GM12878 (cell line): ENCODE measurements at regions not wholly inside any gene's neighbourhood (a gene's known extent, or its start where the extent isn't known, plus 50 kb on each side); places are given as distances from the start of the nearest gene placed in this dataset.

Experiments used
- ATAC-seq: fragments of 200-7000 bp; cut with Tn5 transposase; 3 replicates; pipeline ENCODE4 v1.9.1; 2020; ENCODE audit warnings: mild to moderate bottlenecking, moderate library complexity
- BruUV-seq: library from RNA; stranded (reverse); fragments of 400-500 nt; replicated peaks from 2 replicates; lab custom pipeline; 2021; lab: Mats Ljungman, UMichigan
- CTCF ChIA-PET: fragments of 300-600 bp; sonication (Branson Sonifier 250); formaldehyde crosslinking; extraction: SDS; loops from one replicate; lab custom pipeline; 2021; ENCODE audit warnings: inconsistent platforms; lab: Yijun Ruan, JAX
- POLR2A ChIA-PET: fragments of 350-600 bp; formaldehyde crosslinking; extraction: SDS; loops from one replicate; lab custom pipeline; 2021; ENCODE audit warnings: inconsistent platforms; lab: Charles Lee
- RAD21 ChIA-PET: fragments of 300-600 bp; sonication (Branson Sonifier 250); formaldehyde crosslinking; loops from one replicate; lab custom pipeline; 2023; ENCODE audit warnings: antibody characterized with exemption; ENCODE audit not compliant: unreplicated experiment; lab: Charles Lee
- SMC1A ChIA-PET: fragments of 300-600 bp; sonication (Branson Sonifier 250); formaldehyde crosslinking; loops from one replicate; lab custom pipeline; 2023; ENCODE audit not compliant: unreplicated experiment, uncharacterized antibody; lab: Charles Lee
- DNase-seq: peaks from one replicate; pipeline ENCODE4 v3.0.0-alpha.2; 2011; ENCODE audit warnings: low read depth, low spot score
- FAIRE-seq: peaks from 3 replicates; lab custom pipeline; 2011; peaks lifted over from hg19 to GRCh38; lab: Jason Lieb, UNC
- H2AFZ ChIP-seq: 2 replicates; pipeline ENCODE4 v1.6.0; 2011; ENCODE audit warnings: low read depth, low read length, control low read depth; ENCODE audit not compliant: control insufficient read depth
- H3K27ac ChIP-seq: 2 replicates; pipeline ENCODE4 v1.5.1; 2011; ENCODE audit warnings: control low read depth; ENCODE audit not compliant: control insufficient read depth, insufficient read depth
- H3K27me3 ChIP-seq, 2 experiments: replicated peaks in 1 of 2; 2 replicates each; pipeline versions ENCODE4 v1.6.0 to v1.6.1; 2011; ENCODE audit warnings: low read length in 1 of 2; ENCODE audit not compliant: control insufficient read depth in 2 of 2, insufficient read depth in 2 of 2
- H3K36me3 ChIP-seq, 2 experiments: 2 replicates each; pipeline ENCODE4 v1.5.1; 2011; ENCODE audit warnings: low read length in 1 of 2; ENCODE audit not compliant: control insufficient read depth in 2 of 2, insufficient read depth in 2 of 2
- H3K4me1 ChIP-seq: 2 replicates; pipeline ENCODE4 v1.6.1; 2011; ENCODE audit warnings: mild to moderate bottlenecking, low read length, moderate library complexity, mixed read lengths; ENCODE audit not compliant: control insufficient read depth, insufficient read depth
- H3K4me2 ChIP-seq: 2 replicates; pipeline ENCODE4 v1.6.0; 2011; ENCODE audit warnings: control low read depth; ENCODE audit not compliant: control insufficient read depth, insufficient read depth
- H3K4me3 ChIP-seq: fragments of 200-600 bp; sonication (generic); 2 replicates; pipeline ENCODE4 v1.5.1; 2016
- H3K79me2 ChIP-seq: 2 replicates; pipeline ENCODE4 v1.6.0; 2011; ENCODE audit warnings: low read length; ENCODE audit not compliant: control insufficient read depth, insufficient read depth
- H3K9ac ChIP-seq: 2 replicates; pipeline ENCODE4 v1.8.0; 2011; ENCODE audit warnings: low read length, control low read depth, mixed read lengths; ENCODE audit not compliant: control insufficient read depth, insufficient read depth
- H3K9me3 ChIP-seq: replicated peaks from 3 replicates; pipeline ENCODE4 v1.5.1; 2011; ENCODE audit warnings: mild to moderate bottlenecking, low read length; ENCODE audit not compliant: control insufficient read depth, insufficient read depth
- H4K20me1 ChIP-seq: 2 replicates; pipeline ENCODE4 v1.6.0; 2011; ENCODE audit not compliant: control insufficient read depth, insufficient read depth
- ATF7 ChIP-seq: fragments of 450-650 bp; IDR thresholded peaks from 2 replicates; pipeline ENCODE4 v1.6.1; 2016; ENCODE audit warnings: low read depth, mild to moderate bottlenecking
- CBX5 ChIP-seq: sonication (generic); IDR thresholded peaks from 2 replicates; pipeline ENCODE4 v1.6.1; 2016; ENCODE audit warnings: low read depth, moderate library complexity, mild to moderate bottlenecking, inconsistent platforms
- CREM ChIP-seq: IDR thresholded peaks from 2 replicates; pipeline ENCODE4 v1.6.1; 2014; ENCODE audit warnings: antibody characterized with exemption, low read depth
- EZH2 ChIP-seq: IDR thresholded peaks from 2 replicates; pipeline ENCODE4 v1.6.1; 2012; ENCODE audit warnings: low read depth, mild to moderate bottlenecking, control low read depth, inconsistent platforms, low read length, borderline replicate concordance; ENCODE audit not compliant: control insufficient read depth
- FOXM1 ChIP-seq: IDR thresholded peaks from 2 replicates; pipeline ENCODE4 v1.6.1; 2012; ENCODE audit warnings: low read depth, mild to moderate bottlenecking, inconsistent platforms, low read length, moderate library complexity
- GABPA ChIP-seq: IDR thresholded peaks from 2 replicates; pipeline ENCODE4 v1.6.1; 2014; ENCODE audit warnings: antibody characterized with exemption, low read depth, mild to moderate bottlenecking, inconsistent platforms
- IKZF2 ChIP-seq, 2 experiments: fragments of 450-650 bp; IDR thresholded peaks; 2 replicates each; pipeline ENCODE4 v1.6.1; 2017; ENCODE audit warnings: mild to moderate bottlenecking in 2 of 2, moderate library complexity in 2 of 2
- JUNB ChIP-seq: IDR thresholded peaks from 2 replicates; pipeline ENCODE4 v1.6.1; 2016; ENCODE audit warnings: antibody characterized with exemption, mild to moderate bottlenecking
- NFIC ChIP-seq: IDR thresholded peaks from 2 replicates; pipeline ENCODE4 v1.6.1; 2012; ENCODE audit warnings: low read depth, mild to moderate bottlenecking, inconsistent platforms, low read length, moderate library complexity
- NFYB ChIP-seq: IDR thresholded peaks from 2 replicates; pipeline ENCODE4 v1.6.1; 2011; ENCODE audit warnings: low read depth, mild to moderate bottlenecking, low read length, improper control_type of control experiment, moderate library complexity; ENCODE audit not compliant: insufficient read depth
- RAD51 ChIP-seq: fragments of 450-650 bp; IDR thresholded peaks from 2 replicates; pipeline ENCODE4 v1.6.1; 2016; ENCODE audit warnings: moderate library complexity, mild to moderate bottlenecking, inconsistent platforms
- RFX5 ChIP-seq: IDR thresholded peaks from 2 replicates; pipeline ENCODE4 v1.6.1; 2011; ENCODE audit warnings: low read depth, low read length, improper control_type of control experiment
- RUNX3 ChIP-seq: IDR thresholded peaks from 2 replicates; pipeline ENCODE4 v1.6.1; 2012; ENCODE audit warnings: low read length, inconsistent platforms
- SMC3 ChIP-seq: IDR thresholded peaks from 2 replicates; pipeline ENCODE4 v1.6.1; 2011; ENCODE audit warnings: low read length, improper control_type of control experiment, borderline replicate concordance
- STAT1 ChIP-seq: fragments of 450-650 bp; conservative IDR thresholded peaks from 2 replicates; pipeline ENCODE4 v1.6.1; 2014; ENCODE audit warnings: antibody characterized with exemption, mild to moderate bottlenecking
- STAT3 ChIP-seq: IDR thresholded peaks from 2 replicates; pipeline ENCODE4 v1.6.1; 2011; ENCODE audit warnings: low read depth, low read length, improper control_type of control experiment
- SUPT20H ChIP-seq: IDR thresholded peaks from 2 replicates; pipeline ENCODE4 v1.6.1; 2011; ENCODE audit warnings: low read depth, mild to moderate bottlenecking, low read length, moderate library complexity, borderline replicate concordance; ENCODE audit not compliant: control insufficient read depth
- SUZ12 ChIP-seq: fragments of 200-600 bp; sonication (generic); IDR thresholded peaks from one replicate; pipeline ENCODE4 v1.6.1; 2018; ENCODE audit warnings: antibody characterized with exemption, mild to moderate bottlenecking; ENCODE audit not compliant: unreplicated experiment
- TBL1XR1 ChIP-seq: IDR thresholded peaks from 2 replicates; pipeline ENCODE4 v1.6.1; 2012; ENCODE audit warnings: low read depth, low read length, improper control_type of control experiment
- TCF12 ChIP-seq: IDR thresholded peaks from 2 replicates; pipeline ENCODE4 v1.6.1; 2011; ENCODE audit warnings: low read depth, mild to moderate bottlenecking, low read length
- TCF7 ChIP-seq: IDR thresholded peaks from 2 replicates; pipeline ENCODE4 v1.6.1; 2014; ENCODE audit warnings: antibody characterized with exemption, borderline replicate concordance
- YY1 ChIP-seq: IDR thresholded peaks from 2 replicates; pipeline ENCODE4 v1.6.1; 2011; ENCODE audit warnings: low read depth, mild to moderate bottlenecking, low read length
- ZBTB33 ChIP-seq: fragments of 450-650 bp; IDR thresholded peaks from 2 replicates; pipeline ENCODE4 v1.6.1; 2017; ENCODE audit warnings: mild to moderate bottlenecking
- ZNF384 ChIP-seq: IDR thresholded peaks from 2 replicates; pipeline ENCODE4 v1.6.1; 2012; ENCODE audit warnings: low read depth, mild to moderate bottlenecking, low read length, improper control_type of control experiment, borderline replicate concordance
- in situ Hi-C: fragments of 300-500 bp; cut with MboI; formaldehyde crosslinking; loops from 9 replicates; pipeline ENCODE4 v1.14.3; 2018; ENCODE audit warnings: mixed read lengths
- intact Hi-C: fragments of 100-400 bp; cut with micrococcal nuclease; formaldehyde crosslinking; loops from one replicate; pipeline ENCODE4 v1.14.2; 2022; ENCODE audit not compliant: unreplicated experiment

GRCh38 chr5:97888439-97888838 is 705.4 kb upstream of the RIOK2 start (continued):
- TF ChIP-seq ATF7: peak; percentile 76
- no peak for TF ChIP-seq STAT3
- no peak for TF ChIP-seq TBL1XR1
- TF ChIP-seq STAT1: no peak
- no peak for TF ChIP-seq YY1
- TF ChIP-seq SMC3: no peak
- no peak for TF ChIP-seq GABPA
- TF ChIP-seq RAD51: no peak
- peak; percentile 31; the same call in 1 of the 2 replicates for TF ChIP-seq FOXM1
- no peak for TF ChIP-seq SUPT20H
- 0 out of 2 replicates have a peak, but pooled peaks have one; percentile 54 for TF ChIP-seq NFIC
- no peak for TF ChIP-seq EZH2
- no peak for TF ChIP-seq CBX5
- TF ChIP-seq NFYB: no peak
- TF ChIP-seq SUZ12: no peak
- TF ChIP-seq, all 136 proteins: peak for 20

- ChIA-PET RAD21 (no interaction called here), SMC1A (interaction anchor here (1.1 to 1.5 kb wide), 4 partner anchors 9 to 320 kb away, joined by 3 to 4 read pairs (median 4); no protein-coding TSS in a partner anchor), POLR2A (no interaction called here), CTCF (no interaction called here)
- Histone ChIP-seq H3K27me3 (no peaks in the 10 kb centered on the region), H3K4me2 (no peak overlapping the region), H3K4me1 (no peaks in the 10 kb centered on the region), H3K9me3 (no peaks in the 10 kb centered on the region), H3K4me3 (no peak overlapping the region), H3K9ac (no peak overlapping the region), H3K36me3 (no peaks in the 10 kb centered on the region), H4K20me1 (no peaks in the 10 kb centered on the region), H2AFZ (no peak overlapping the region), H3K27ac (no peak overlapping the region), H3K79me2 (no peaks in the 10 kb centered on the region)
- DNase-seq (no peak), FAIRE-seq (no peak), ATAC-seq (no peak)
- intact Hi-C loops (no loop called here), in situ Hi-C loops (no loop called here)
- BruUV-seq: no TSS peak
- TF ChIP-seq NFYB (no peak), TCF12 (no peak), JUNB (no peak), CREM (no peak), RUNX3 (no peak), IKZF2 (IDR thresholded peaks at IDR 0.05) (no peak), ZBTB33 (no peak), ZNF384 (no peak), RAD51 (no peak), TCF7 (no peak), RFX5 (no peak)
These were observed 708.9 kb upstream of the RIOK2 start for GRCh38 chr5:97891971-97892370.
